HG03354 (cell line): ENCODE measurements at regions not wholly inside any gene's neighbourhood (a gene's known extent, or its start where the extent isn't known, plus 50 kb on each side); places are given as distances from the start of the nearest gene placed in this dataset.
"Not testable (repeated sequence)": the region's sequence is repeated elsewhere in the genome, so short reads cannot be mapped to it uniquely, and the experiment has no call there.

ENCODE experiments used
- ATAC-seq: cut with Tn5 transposase; IDR thresholded peaks from one replicate; pipeline ENCODE4 v1.9.1; 2021; ENCODE audit warnings: mild to moderate bottlenecking; ENCODE audit not compliant: unreplicated experiment, poor library complexity, severe bottlenecking

DNA sequence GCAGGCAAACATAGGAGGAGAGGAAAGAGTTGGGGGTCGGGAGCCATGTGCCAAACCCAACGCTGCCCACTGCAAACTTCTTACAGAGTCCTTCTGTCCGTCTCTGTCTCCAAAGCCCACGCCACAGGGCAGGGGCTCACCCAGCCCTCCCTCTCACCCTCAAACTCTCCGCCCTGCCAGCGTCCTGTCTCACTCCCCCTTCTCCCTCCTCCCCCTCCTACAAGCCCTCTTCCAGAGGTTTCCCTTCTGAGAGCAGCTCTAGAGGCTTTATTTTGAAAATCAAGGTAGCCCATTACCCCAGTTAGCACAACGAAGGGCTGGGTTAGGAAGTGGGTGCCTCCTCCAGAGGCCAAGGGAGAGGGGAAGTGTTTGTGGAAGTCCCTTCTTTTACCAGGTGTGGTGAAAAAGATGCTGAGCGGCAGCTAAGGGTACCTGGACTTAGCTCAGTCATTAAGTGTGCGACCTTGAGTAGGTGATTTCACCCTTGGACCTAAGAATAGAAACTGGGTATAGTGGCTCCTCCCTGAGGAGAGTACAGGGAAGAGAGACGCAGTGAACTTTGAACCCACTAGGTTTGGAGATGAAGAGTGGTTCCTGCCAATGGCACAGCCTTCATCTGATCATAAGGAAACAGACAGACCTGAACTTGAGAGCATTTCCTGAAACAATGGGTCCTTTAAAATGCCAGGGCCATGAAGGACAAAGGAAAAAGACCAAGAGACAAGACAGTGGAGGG is 123.8 kb downstream of the BANF2 start:
- no peak for ATAC-seq

DNA sequence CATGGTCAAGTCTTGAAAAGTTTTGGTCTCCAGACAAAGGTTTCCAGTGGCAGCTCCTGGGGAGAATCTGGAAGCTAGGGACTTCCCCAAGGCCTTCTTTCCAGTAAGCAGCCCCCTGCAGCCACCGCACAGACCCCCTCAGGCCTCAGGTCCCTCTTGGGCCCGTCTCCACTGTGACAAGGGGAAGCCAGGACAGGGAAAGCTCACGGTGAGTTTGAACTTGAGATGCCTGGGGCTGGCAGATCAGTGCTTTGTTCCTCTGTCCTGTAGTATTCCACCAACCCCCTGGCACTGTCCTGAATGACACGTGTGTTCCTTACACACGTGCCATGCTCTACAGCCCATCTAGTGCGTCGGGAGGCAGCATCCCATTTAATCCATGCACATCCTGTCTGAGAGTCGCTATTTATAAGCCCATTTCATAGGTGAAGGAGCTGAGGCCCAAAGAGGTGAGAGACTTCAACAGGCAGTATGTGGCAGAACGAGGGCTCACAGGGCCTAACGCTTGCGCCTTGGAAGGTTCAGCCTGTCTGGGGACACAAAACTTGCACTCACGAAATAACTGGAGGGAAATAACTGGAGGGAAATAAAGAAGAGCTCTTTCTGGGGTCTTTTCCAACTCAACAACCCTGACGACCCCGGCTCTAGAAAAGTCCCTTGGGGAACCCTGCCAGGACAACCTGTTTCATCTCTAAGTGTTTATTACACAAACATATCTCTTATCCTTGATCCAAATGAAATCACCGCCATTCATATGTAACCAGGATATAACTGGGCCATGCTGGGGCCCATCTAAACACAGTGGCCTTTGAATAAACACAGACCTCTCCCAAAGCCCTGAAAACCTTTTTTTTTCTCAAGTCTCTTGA is 123.0 kb downstream of the BANF2 start:
- ATAC-seq: no peak

DNA sequence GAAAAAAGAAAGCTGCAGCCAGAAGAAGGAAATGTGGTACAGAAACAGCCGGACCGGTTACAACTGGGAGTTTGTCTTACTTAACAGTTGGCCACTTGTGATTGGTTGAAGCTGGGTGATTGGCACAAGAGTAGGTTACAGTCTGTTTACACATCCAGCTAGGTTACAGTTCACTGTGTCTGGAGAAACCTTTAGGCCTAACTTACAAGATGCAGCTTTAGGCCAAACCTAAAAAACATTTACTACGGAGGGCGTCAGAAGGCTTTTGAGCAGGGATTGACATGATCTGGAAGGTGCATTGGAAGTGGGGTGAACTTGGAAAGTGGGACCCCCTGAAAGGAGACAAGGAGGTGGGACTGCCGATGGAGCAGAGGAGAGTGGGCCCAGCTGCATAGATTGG is 122.3 kb downstream of the BANF2 start:
- ATAC-seq: no peak

DNA sequence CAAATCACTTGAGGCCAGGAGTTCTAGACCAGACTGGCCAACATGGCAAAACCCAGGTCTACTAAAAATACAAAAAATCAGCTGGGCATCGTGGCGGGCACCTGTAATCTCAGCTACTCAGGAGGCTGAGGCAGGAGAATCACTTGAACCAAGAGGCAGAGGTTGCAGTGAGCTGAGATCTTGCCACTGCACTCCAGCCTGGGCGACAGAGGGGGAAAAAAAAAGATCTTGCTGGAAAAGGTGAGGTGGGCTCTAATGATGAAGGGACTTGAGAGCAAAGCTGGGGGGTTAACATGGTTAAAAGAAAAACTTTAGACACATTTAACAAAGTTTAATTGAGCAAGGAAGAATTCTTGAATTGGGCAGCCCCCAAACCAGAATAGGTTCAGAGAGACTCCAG is 121.8 kb downstream of the BANF2 start:
- not testable (repeated sequence) for ATAC-seq

DNA sequence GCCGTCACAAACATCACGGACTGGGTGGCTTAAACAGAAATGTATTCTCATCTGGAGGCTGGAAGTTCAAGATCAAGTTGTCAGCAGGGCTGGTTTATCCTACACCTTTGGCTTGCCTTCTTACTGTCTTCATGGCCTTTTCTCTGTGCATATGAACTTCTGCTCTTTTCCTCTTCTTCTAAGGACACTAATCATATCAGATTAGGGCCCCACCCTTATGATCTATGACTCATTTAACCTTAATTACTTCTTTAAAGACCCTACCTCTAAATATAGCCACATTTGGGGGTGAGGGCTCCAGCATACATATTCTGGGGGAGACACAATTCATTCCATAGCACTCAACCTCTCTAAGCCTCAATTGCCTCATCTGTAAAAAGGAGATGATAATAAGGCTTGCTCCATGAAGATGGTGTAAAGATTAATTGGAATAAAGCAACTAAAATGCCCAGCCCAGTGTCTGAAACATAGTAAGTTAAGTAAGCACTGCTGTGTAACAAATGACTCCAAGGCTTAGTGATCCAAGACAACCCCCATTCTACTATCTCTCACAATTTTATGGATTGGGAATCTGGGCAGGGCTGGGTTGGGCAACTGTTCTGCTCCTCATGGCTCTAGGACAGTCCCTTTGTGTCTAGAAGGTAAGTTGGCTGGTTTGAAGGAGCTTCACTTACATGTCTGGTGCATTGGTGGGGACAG is 119.8 kb downstream of the BANF2 start:
- ATAC-seq: no peak

DNA sequence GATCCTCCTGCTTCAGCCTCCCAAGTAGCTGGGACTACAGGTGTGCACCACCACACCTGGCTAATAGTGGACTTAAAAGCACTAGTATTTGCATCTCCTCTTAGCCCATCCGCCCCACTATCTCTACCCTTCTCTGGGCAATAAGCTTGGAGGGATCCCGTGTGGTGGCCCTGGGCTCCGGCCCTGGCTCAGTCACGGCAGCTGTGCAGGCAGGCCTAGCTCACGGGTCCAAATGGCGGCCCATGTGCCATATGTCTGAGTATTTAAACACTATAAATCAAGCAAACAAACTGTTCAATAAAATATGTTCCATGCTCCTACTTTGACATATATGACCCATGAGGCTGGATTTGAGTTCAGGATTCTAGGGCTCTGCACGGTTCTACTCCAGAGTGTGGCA is 118.4 kb downstream of the BANF2 start:
- no peak for ATAC-seq

DNA sequence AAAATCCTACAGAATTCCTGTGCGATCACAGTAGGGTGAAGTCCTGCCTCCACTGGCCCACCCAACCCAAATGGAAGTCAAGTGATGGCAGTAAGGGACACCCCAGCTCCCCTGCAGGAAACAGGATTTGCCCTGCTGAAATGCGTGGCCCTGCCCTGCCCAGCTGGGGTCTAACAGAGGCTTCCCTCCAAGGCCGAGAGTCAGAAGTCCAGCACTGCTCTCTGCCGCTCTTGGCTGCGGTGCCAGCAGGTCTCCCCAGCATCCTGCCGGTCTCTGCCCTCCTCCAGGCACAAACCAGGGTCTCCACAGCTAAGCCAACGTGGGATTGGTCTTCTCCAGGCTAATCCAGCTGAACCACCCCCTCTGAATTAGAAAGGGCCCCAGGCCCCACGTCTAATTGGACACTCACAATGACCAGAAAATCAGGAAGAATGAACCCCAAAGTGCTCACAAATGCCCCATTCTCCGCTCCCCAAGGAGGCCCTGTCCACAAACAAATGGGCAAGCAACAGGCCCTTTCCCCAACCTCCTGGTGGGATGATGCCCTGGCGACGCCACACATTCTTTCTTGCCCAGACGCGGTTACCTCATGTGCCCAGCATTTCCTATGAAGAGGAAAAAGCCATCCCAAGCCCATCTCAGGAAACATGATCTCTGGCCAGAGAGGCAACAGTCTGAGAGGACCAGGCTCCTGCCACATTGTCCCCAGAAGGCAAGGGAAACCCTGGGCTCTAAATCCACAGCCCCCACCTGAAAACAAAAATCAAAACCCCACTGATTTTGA is 117.2 kb downstream of the BANF2 start:
- ATAC-seq: no peak

DNA sequence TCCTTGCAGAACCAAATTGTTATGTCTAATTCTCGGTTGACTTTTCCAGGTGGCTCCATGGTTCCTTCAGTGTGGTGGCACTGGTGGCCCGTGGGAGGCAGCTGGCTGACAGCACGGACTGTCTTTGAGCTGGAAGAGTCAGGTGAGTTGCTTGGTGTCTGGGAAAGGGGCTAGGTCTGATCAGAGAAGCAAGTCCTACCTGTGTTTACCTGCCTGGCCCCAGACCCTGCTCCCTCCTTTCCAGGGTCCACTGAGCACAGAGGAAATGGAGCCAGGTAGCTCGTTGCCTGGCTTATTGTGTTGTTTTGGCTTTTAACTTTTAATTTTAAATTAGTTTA is 111.8 kb downstream of the BANF2 start:
- ATAC-seq: no peak

DNA sequence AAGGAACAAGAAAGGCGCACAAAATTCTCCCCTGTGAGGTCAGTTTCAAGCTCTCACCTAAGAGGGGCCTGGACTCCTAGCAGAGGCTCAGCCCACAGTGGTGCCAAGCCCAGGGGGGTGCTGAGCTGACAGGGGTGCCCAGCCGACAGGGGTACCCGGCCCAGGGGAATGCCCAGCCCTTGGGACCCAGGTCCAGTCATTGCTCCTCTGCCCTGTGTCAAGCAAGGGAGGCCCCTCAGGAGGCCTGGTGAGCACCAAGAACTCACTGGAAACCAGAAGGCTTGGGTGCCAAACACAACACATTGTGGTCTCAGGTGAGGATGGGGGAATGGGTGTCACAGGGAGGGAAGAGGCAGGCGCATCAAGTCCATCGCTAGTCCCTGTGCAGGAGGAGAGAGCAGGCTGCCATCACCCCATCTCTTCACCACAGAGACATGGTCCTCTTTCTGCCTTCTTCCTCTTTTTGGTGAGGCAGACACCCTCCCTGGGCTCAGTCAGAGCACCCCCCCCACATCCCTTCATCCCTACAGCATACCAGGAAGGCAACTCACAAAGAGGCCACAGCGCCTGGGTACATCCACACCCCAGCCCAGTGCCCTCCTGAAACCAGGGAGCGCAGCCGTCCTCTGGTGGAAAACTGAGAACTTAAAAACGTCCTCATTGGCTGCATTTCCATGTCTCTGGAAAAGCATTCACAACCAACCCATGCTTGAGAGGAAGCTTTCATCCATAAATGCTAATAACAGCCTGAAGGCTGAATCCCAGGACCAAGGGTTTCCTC is 111.3 kb downstream of the BANF2 start:
- no peak for ATAC-seq

DNA sequence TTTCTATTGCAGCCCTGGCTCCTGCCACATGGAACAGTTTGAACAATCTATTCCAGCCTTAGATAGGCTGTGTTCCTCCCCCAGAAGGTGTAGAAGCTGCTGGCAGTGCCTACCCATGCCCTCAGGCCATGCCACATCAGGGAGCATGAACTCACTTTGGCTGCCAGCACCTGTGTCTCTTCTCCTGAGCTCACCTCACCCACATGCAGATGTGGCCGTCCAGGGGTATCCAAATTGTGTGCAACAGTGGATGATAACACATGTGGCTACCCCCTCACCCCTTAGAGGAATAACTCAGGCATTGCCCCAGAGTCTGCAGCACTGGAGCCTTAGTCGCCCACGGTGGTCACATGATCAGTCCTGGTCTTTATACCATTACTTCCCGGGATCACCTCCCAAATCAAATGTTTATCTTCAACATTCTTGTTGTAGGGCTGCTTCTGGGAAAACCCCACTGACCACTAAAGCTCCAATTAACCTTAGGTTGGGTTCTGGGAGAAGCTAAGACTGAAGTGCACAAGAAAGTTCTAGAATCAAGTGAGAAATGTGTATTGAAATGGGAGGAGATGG is 110.4 kb downstream of the BANF2 start:
- ATAC-seq: no peak

DNA sequence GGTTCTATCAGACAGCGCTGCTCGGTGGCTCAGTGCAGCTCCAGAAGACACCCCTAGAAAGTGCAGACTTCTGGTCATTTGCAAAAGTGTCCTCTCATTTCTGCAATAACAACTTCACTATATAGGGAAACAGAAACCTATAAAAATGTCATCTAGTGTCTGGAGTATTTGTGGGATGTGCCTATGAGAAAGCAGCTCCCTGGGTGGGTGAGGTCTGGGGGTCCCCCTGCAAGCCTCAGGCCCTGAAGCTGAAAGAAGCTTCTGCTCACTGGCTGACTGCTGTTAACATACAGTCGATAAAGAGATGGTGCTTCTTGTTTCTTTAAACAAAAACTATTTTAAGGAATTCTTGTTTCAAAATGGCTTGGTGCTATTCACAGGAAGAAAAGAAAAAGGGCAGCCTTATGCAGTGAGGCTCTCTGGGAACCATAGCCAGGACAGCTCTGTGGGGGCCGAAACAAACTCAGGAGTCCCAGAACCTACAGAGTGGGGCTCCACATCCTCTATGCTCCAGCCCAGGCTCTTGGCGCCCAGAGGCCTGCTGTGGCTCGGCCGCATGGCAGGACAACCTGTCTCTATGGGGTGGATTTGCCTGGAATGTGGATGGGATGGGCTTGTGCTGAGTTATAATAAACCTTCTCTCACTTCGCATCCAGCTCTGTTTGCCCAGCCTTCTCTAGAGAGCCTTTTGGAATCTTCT is 109.7 kb downstream of the BANF2 start:
- no peak for ATAC-seq

DNA sequence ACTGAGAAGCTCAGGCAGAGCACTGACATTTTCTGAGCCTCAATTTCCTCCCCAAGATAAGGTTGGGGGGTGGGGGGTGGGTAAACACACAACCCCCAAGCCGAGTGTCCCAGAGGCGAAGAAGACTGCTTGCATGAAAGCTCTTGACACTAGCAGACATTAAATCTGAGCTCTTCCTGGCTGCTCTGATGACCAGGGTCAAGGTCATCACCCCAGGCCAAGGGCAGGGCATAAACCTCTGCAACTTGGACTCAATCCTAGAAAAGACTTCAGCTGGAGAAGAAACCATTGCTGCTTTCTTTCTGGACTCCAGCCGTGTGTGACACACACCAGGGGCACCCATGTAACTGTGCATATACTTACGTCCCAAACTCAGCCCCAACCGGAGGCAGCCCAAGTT is 109.0 kb downstream of the BANF2 start:
- no peak for ATAC-seq

DNA sequence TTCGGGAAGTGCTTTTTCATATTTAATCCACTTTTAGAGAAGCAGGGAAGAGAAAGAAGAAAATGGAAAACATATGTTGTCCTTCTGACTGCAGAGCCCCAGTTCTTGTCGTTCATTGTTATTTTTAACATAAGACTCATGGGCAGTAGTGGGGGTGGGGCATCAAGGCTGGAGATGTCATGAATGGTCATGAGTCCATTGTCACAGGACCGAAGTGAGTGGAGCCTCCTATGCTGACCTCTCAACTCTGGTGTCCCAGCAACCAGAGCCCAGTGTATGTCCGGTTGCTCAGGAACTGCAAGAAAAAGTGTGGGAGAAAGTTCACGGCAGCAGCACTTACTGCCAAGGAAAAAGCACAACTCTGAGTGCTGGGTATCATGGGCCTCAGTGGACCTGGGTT is 108.6 kb downstream of the BANF2 start:
- no peak for ATAC-seq

DNA sequence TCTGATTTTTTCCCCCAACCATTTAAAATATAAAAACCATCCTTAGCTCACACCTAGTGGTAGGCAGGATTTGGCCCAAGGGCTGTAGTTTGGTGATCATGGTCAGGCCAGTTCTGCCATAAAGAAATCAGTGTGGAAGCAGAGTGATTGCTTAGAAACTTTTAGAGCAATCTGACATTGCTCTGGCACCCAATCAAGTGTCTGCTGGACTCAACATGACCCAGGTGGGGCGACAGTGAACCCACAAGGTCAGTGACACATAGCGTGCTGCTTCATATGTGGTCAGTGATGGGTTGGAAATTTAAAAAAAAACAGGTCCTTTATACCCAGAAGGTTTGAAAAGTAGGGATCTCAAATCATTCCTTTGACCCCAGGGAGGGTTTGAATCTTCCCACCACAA is 107.9 kb downstream of the BANF2 start:
- ATAC-seq: no peak

DNA sequence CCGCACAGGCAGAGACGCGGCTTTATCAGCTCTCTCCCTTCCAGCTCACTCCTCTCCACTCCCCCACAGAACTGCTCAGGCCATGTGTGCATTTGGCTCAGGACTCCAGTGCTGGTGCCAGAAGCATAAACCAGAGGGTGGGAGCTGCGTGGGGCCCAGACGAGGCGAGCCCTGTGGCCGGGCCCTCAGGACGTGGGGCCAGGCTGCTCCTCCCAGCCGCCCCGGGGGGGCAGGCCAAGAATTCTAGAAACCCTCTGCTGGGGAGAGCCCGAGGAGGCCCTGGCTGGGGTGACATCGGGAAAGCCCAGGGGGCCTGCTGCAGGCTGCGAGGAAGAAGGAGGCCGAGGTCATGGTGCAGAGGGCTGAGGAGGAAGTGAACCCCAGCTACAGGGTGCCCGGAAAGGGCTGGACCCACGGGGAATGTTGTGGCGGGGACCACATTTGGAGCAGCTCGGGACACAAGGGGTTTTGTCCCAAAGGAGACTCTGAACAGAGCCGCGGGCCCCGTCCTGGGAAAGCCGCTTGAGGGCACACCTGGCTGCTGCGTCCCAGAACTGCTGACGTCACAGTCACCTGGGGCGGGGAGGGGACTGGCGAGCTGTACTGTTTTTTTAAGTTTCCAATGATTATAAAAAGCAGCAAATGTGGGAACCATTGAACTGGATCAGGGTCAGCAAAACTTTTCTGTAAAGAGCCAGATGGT is 107.1 kb downstream of the BANF2 start:
- ATAC-seq: no peak

DNA sequence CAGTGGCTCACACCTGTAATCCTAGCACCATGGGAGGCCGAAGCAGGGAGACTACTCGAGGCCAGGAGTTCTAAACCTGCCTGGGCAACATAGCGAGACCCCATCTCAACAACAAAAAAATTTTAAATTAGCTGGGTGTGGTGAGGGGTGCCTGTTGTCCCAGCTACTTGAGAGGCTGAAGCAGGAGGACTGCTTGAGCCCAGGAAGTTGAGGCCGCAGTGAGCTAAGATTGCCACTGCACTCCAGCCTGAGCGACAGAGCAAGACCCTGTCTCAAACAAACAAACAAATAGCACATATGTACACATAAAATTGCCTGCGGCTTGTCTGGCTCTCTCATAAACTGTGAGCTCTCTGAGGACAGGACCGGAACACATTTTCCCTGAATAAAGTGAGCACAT is 106.3 kb downstream of the BANF2 start:
- ATAC-seq: no peak

DNA sequence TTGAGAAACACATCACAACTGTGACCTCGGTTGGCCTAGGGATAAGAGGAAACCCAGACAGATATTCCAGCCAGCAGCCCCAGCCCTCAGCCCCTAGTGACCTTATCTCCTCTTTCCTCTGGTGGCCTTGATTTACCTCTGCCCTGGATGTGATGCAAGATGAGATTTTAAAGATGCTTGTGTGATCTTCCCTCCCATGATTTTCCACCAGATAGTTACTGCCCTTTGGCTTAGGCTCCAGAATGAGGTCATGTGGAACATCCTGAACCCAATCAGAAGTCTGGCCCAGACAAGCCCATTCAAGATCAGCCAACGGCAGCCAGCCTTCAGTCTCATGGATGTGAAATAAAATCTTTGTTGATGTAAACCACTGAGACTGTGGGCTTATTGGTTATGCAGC is 104.0 kb downstream of the BANF2 start:
- ATAC-seq: no peak
